GM19035 (cell line): ENCODE measurements at regions not wholly inside any gene's neighbourhood (a gene's known extent, or its start where the extent isn't known, plus 50 kb on each side); places are given as distances from the start of the nearest gene placed in this dataset.

Source experiments
- ATAC-seq: cut with Tn5 transposase; IDR thresholded peaks from one replicate; pipeline ENCODE4 v1.9.1; 2021; ENCODE audit not compliant: unreplicated experiment

DNA sequence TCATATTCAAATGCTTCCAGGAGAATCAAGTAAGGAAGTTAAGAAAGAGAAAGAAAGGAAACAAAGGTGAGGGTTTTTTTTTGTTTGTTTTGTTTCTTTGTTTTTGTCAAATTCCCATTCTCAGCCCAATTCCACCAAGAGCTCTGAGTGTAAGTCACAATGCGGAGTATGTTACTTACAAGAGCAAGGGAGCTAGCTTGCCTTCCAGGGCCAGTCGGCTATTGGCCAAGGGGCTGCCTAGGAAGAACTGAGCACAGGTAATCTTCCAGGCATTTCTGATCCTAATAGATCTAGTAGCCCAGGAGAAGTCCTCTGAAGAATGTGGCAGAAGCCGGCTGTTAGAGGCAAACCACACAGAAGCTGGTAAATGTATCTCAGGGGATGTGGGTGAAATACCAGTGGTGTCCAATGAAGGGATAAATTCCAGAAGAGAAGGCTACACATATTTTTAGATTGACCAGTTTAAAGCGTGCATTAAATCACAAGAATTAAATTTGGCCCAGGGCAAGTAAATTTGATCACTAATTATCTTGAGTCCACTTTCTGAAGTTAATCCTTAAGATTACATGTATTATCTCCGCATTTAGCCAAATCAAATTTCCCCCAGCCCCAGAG lies 239.6 kb upstream of the ADAMTS5 start:
- no peak for ATAC-seq

DNA sequence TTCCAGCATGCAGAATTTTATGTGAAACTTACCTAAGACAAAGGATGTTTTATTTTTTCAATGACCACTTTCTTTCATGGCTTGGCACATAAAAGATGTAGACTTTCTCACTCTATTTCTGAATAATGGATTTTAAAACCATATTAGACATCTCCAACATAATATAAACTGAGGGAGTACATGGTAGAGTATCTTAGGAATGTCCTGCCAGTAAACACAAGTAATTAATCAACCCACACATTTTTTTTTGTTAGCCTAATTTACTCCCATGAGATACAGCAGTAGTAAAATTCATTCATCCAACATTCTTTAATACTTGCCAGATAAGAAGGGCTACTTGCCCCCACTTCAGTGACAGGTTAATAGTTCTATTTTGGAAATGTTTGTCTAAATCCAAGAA lies 235.4 kb upstream of the ADAMTS5 start:
- ATAC-seq: no peak

DNA sequence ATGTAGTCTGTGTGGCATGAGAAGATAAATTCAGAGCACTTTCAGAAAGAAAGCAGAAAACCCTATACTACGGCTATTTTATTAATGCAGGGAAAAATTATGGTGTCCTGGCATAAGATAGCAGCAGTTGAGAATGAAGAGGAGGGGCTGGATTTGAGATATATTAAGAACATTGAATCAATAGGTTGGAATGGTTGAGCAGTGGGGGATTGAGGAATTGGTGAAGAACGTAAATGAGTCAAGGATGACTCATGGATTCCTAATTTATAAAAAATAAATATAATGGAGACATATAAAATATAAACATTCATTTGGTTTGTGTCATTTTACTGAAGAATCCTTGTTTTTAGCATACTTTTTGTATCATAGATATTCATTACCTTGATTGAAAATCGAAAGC lies 234.3 kb upstream of the ADAMTS5 start:
- ATAC-seq: no peak

DNA sequence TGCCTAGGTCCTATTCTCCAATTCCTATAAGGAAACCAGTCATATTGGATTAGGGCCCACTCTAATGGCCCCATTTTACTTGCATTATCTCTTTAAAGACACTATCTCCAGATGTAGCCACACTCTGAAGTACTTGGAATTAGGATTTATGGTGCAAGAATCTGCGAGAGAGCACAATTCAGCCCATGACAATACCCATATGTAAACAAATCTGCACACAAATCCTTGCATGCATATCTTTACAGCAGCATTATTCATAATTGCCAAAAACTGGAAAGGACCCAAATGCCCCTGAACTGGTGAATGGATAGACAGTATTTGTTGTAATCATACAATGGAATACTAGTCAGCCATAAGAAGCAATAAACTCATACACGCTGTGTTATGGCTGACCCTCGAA lies 229.8 kb upstream of the ADAMTS5 start:
- no peak for ATAC-seq

GRCh38 chr21:27192281-27192949 lies 225.5 kb upstream of the ADAMTS5 start:
- no peak for ATAC-seq

DNA sequence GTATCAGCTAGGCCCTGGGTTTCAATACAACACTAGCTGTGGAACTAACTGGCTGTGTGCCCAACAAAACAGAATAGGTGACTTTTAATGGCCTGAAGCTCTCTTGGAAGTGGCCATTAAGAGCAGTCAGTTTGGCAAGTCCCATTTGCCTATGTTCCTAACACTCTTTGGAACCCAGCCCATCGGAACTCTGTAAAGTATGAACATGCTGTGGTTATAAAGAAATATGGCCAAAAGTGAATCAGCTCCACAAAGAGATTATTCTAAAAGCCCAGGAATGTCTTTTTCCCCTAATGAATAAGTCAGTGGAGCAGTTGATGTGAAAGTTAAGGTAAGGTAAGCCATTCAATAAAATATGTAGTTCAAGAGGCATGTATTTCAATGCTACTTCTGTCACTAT lies 223.7 kb upstream of the ADAMTS5 start:
- ATAC-seq: no peak

GRCh38 chr21:27189870-27190269 lies 223.0 kb upstream of the ADAMTS5 start:
- ATAC-seq: no peak

DNA sequence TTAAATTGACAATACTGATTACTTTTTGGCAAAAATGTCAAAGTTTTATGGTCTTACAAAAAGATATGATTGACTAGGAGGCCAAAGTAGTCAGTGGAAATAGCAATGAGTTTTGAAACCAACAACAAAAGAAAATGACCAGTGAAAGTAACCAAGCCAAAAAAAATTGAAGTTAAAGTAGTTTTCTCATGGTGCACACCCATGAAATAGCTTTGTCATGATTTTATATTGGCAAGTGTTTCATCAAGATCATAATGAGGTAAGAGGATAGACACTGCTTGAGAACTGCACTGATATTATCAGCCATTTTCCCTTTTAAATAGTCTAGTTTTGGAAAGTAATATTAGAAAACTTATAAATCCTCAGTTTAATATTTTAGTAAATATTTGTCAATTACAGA lies 206.2 kb upstream of the ADAMTS5 start:
- ATAC-seq: no peak

- ATAC-seq: no peak
These were observed 204.8 kb upstream of the ADAMTS5 start for GRCh38 chr21:27171707-27172106.

DNA sequence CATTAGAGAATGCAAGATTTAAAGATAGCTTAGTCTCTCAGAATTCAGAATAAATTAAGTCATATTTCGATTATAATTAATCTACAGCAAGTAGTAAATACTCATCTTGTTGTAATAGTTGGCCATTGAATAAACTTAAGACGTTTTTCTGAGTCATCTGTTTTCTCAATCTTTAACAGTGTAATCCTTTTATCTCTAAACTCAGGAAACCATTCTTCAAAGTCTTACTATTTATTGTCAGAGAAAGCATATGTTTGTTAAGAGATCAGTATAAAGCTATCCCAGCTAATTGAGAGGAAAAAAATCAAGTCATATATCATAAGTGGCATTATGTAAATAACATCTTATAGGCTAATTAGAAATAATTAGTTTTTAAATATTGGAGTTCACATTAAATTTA lies 201.2 kb upstream of the ADAMTS5 start:
- no peak for ATAC-seq

- ATAC-seq: no peak
These were observed 197.6 kb upstream of the ADAMTS5 start for GRCh38 chr21:27164208-27165177.

GRCh38 chr21:27158967-27159366 lies 192.1 kb upstream of the ADAMTS5 start:
- ATAC-seq: no peak

DNA sequence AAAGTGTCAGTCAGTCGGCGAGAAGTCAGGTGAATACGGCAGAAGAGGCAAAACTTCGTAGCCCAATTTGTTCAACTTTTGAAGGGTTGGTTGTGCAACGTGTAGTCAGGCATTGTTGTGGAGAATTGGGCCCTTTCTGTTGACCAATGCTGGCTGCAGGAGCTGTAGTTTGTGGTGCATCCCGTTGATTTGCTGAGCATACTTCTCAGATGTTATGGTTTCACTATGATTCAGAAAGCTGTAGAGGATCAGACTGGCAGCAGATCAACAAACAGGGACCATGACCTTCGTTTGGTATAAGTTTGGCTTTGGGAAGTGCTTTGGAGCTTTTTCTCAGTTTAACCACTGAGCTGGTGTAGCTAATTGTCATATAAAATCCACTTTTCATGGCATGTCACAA lies 190.2 kb upstream of the ADAMTS5 start:
- no peak for ATAC-seq

- ATAC-seq: no peak
These were observed 189.8 kb upstream of the ADAMTS5 start for GRCh38 chr21:27156666-27157065.

DNA sequence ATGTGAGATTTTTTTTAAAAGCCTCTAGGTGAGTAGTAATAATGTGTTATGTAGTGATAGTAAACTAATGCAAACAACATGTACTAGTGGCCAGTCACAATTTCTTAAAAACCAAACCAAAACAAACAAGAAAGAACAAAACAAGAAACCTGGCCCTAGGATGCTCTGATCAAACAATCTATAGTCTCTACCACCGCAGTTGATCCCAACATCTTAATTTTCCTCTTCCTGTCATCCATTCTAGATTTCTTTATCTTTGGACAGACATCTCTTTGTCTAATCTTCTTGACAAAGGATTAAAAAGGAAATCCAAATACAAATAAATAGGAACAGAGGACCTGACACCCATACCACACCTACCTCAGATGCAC lies 188.2 kb upstream of the ADAMTS5 start:
- no peak for ATAC-seq

DNA sequence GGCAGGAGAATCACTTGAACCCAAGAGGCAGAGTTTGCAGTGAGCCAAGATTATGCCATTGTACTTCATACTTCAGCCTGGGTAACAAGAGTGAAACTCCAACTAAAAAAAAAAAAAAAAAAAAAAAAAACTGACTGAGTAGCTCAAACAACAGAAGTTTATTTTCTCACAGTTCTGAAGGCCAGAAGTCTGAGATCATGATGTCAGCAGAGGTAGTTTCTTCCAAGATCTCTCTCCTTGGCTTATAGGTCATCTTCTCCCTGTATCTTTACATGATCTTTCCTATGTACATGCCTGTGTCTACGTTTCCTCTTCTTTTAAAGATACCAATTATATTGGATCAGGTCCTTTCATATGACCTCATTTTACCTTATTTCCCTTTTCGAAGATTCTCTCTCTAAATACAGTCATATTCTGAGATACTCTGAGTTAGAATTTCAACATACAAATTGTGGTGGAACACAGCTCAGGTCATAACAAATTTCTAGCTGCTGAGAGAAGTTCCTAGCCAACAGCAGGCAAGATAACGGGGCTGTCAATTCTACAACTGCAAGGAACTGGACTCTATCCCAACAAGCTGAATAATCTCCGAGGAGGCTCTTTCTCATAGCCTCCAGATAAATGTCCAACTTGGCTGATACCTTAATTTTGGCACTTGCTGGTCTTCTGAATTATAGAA lies 187.7 kb upstream of the ADAMTS5 start:
- no peak for ATAC-seq

DNA sequence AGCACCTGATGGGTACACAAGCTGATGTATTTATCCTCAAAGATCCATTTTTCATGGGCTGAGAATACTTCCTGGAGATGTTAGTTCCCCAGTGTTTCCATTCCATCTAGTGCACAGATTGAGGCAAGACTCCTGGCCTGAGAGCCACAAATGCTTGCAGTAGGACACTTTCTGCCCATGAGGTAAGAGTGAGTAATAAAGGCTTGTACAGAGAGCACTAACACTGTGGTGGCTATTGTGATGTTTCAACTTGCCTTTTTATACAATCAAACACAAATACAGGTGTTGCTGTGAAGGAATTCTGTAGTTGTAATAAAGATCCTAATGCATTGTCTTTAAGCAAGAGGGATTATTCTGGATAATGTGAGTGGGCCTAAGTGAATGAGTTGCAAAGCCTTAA lies 186.1 kb upstream of the ADAMTS5 start:
- ATAC-seq: no peak

- no peak for ATAC-seq
These were observed 182.1 kb upstream of the ADAMTS5 start for GRCh38 chr21:27149034-27149433.

GRCh38 chr21:27146268-27146667 lies 179.4 kb upstream of the ADAMTS5 start:
- ATAC-seq: no peak

DNA sequence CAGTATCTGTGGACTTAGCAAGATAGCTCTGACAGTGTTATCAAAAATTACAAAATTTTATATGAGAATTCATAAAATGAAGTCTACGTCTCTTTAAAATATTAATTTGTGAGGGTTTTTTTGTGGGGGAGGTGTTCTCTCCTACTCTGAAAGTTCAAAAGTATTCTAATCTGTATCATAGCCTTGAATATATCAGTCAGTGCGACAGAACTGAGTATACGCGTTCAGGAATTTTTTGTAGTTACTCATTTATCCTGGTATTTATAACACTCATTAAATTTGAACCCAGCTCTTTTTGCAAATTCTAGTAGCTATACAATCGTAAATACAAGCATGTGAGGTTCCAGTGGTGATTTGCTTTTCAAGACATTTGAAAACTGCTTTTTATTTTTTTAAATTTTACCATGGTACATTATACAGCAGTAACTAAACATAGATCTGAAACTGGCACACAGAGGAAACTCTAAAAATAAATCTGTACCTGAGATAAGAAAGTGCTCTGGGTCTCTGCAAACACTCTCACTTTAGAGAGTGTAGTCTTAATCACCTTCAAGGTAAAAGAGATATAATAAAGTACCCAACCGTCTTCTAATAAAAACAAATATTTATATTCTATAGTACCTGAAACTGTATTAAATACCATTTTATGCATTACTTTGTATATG lies 178.4 kb upstream of the ADAMTS5 start:
- no peak for ATAC-seq

- ATAC-seq: no peak
These were observed 176.6 kb upstream of the ADAMTS5 start for GRCh38 chr21:27143476-27143875.
